PC-3 (cell line): ENCODE measurements at regions not wholly inside any gene's neighbourhood (a gene's known extent, or its start where the extent isn't known, plus 50 kb on each side); places are given as distances from the start of the nearest gene placed in this dataset.

Source experiments
- ATAC-seq: fragments of 200-7000 bp; cut with Tn5 transposase; 2 replicates; pipeline ENCODE4 v1.9.1; 2020; ENCODE audit warnings: mild to moderate bottlenecking, moderate library complexity
- BruUV-seq: library from RNA; stranded (reverse); fragments of 400-500 nt; replicated peaks from 2 replicates; lab custom pipeline; 2021; lab: Mats Ljungman, UMichigan
- CTCF ChIA-PET: fragments of 300-600 bp; sonication (Branson Sonifier 250); formaldehyde crosslinking; loops from one replicate; lab custom pipeline; 2022; ENCODE audit warnings: antibody characterized with exemption; lab: Charles Lee
- POLR2A ChIA-PET: fragments of 300-600 bp; sonication (Branson Sonifier 250); formaldehyde crosslinking; loops from one replicate; lab custom pipeline; 2022; ENCODE audit warnings: antibody characterized with exemption; ENCODE audit not compliant: unreplicated experiment; lab: Charles Lee
- DNase-seq: peaks from one replicate; pipeline ENCODE4 v3.0.0-alpha.2; 2015
- H2AFZ ChIP-seq: fragments of 300-600 bp; sonication (generic); 2 replicates; pipeline ENCODE4 v1.6.0; 2016; ENCODE audit warnings: antibody characterized with exemption, low read length
- H3F3A ChIP-seq: fragments of 300-600 bp; sonication (generic); one replicate; pipeline ENCODE4 v1.6.0; 2017; ENCODE audit warnings: antibody characterized with exemption, low read length, control low read depth, mild to moderate bottlenecking; ENCODE audit not compliant: unreplicated experiment
- H3K27ac ChIP-seq: fragments of 300-600 bp; sonication (generic); 2 replicates; pipeline ENCODE4 v1.5.1; 2016; ENCODE audit warnings: mild to moderate bottlenecking, low read length
- H3K27me3 ChIP-seq: fragments of 300-600 bp; sonication (generic); 2 replicates; pipeline ENCODE4 v1.6.1; 2016; ENCODE audit warnings: low read length, mixed read lengths
- H3K36me3 ChIP-seq: fragments of 300-600 bp; sonication (generic); 2 replicates; pipeline ENCODE4 v1.6.1; 2016; ENCODE audit warnings: low read depth, mixed run types, low read length, mixed read lengths
- H3K4me1 ChIP-seq: fragments of 300-600 bp; sonication (generic); 2 replicates; pipeline ENCODE4 v1.5.1; 2016; ENCODE audit warnings: low read length; ENCODE audit not compliant: insufficient read depth
- H3K4me2 ChIP-seq: fragments of 300-600 bp; sonication (generic); 2 replicates; pipeline ENCODE4 v1.6.0; 2016; ENCODE audit warnings: low read length
- H3K4me3 ChIP-seq: fragments of 300-600 bp; sonication (generic); 2 replicates; pipeline ENCODE4 v1.5.1; 2016; ENCODE audit warnings: mild to moderate bottlenecking, low read length, mixed read lengths
- H3K79me2 ChIP-seq: fragments of 300-600 bp; sonication (generic); 2 replicates; pipeline ENCODE4 v1.6.1; 2017; ENCODE audit warnings: low read length, mixed read lengths
- H3K9ac ChIP-seq: fragments of 300-600 bp; sonication (generic); 2 replicates; pipeline ENCODE4 v1.6.0; 2016; ENCODE audit warnings: mild to moderate bottlenecking, low read length
- H3K9me2 ChIP-seq: fragments of 300-600 bp; sonication (generic); replicated peaks from 2 replicates; pipeline ENCODE4 v1.6.1; 2016; ENCODE audit warnings: mixed run types, low read length, mixed read lengths
- H3K9me3 ChIP-seq: fragments of 300-600 bp; sonication (generic); 2 replicates; pipeline ENCODE4 v1.6.1; 2016; ENCODE audit warnings: low read length, mixed read lengths
- H4K20me1 ChIP-seq: fragments of 300-600 bp; sonication (generic); 2 replicates; pipeline ENCODE4 v1.6.1; 2016; ENCODE audit warnings: low read length, mixed read lengths
- CTCF ChIP-seq: fragments of 300-600 bp; sonication (generic); conservative IDR thresholded peaks from 2 replicates; pipeline ENCODE4 v1.5.1; 2017; ENCODE audit warnings: antibody characterized with exemption, low read depth, mild to moderate bottlenecking, low read length
- EZH2 ChIP-seq: fragments of 300-600 bp; sonication (generic); IDR thresholded peaks from one replicate; pipeline ENCODE4 v1.6.1; 2017; ENCODE audit warnings: antibody characterized with exemption, mild to moderate bottlenecking, low read length; ENCODE audit not compliant: unreplicated experiment
- EZH2phosphoT487 ChIP-seq: fragments of 300-600 bp; sonication (generic); IDR thresholded peaks from 2 replicates; pipeline ENCODE4 v1.6.1; 2018; ENCODE audit warnings: mild to moderate bottlenecking, antibody characterized with exemption, low read length, borderline replicate concordance
- intact Hi-C: fragments of 100-400 bp; cut with micrococcal nuclease; formaldehyde crosslinking; loops from 2 replicates; pipeline ENCODE4 v1.9.0; 2023

DNA sequence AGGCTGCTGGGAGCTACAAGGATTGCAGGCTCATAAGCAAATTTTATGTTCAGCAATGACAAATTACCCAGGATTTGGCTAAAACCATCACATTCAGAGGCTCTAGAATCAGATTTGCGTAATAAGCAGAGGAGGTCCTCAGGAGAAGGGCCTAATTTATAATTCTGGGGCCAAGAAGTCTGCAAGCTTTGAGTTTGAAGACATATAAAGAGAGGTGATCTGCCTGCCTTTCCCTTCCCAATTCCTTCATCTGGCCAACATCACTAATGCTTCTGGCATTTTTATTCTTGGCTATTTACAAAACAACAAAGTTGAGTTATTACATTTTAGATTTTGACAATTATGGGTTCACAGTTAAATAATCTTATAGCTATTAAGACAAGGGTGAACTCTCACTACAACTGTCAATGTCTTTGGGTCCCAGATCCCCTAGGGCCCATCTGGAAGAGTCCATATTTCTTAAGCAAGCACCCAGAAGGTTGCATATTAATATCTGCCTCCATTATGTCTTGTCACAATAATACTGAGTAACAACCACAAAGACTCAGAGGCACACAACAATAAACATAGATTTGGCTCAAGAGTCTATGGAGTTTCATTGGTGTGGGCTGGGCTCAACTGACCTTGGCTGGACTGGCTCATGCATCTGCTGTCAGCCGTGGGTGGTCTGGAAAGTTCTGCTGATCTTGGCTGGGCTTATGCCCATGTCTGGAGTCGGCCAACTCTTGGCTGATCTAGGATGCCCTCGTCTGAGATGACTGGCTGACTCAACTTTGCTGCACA lies 67.2 kb upstream of the CD82 start:
- ATAC-seq (no peak), DNase-seq (no peak)
- Histone ChIP-seq H3K4me2 (no peak overlapping the region), H3F3A (no peaks in the 10 kb centered on the region), H3K4me1 (no peaks in the 10 kb centered on the region), H2AFZ (no peak overlapping the region), H3K27me3 (peaks cover 9% of the 10 kb centered on the region; the same call in 1 of the 2 replicates), H3K79me2 (no peaks in the 10 kb centered on the region), H3K9me2 (no peaks in the 10 kb centered on the region), H3K36me3 (no peaks in the 10 kb centered on the region), H3K9ac (no peak overlapping the region), H4K20me1 (no peaks in the 10 kb centered on the region), H3K4me3 (no peak overlapping the region), H3K27ac (no peak overlapping the region), H3K9me3 (no peaks in the 10 kb centered on the region)
- POLR2A ChIA-PET, result no interaction called here
- BruUV-seq, result no TSS peak
- intact Hi-C loops, result no loop called here
- CTCF ChIA-PET, result no interaction called here
- TF ChIP-seq CTCF, result no peak
- TF ChIP-seq EZH2phosphoT487, result no peak
- TF ChIP-seq EZH2, result no peak

- intact Hi-C loops, result no loop called here
- no TSS peak for BruUV-seq
- no peak for DNase-seq
These were observed 63.0 kb upstream of the CD82 start for GRCh38 chr11:44502506-44502905.

GRCh38 chr11:44505581-44506054 lies 59.8 kb upstream of the CD82 start:
- Histone ChIP-seq H4K20me1 (no peaks in the 10 kb centered on the region), H3K27ac (no peak overlapping the region), H3K4me3 (no peak overlapping the region), H3F3A (no peaks in the 10 kb centered on the region), H2AFZ (no peak overlapping the region), H3K9ac (no peak overlapping the region), H3K4me1 (0 out of 2 replicates have a peak, but pooled peaks cover 4% of the 10 kb centered on the region), H3K36me3 (no peaks in the 10 kb centered on the region), H3K79me2 (no peaks in the 10 kb centered on the region), H3K4me2 (no peak overlapping the region), H3K9me2 (no peaks in the 10 kb centered on the region), H3K27me3 (no peaks in the 10 kb centered on the region), H3K9me3 (no peaks in the 10 kb centered on the region)
- CTCF ChIA-PET, result no interaction called here
- BruUV-seq, result no TSS peak
- no peak for TF ChIP-seq CTCF
- no peak for TF ChIP-seq EZH2phosphoT487
- TF ChIP-seq EZH2, result no peak
- intact Hi-C loops, result no loop called here
- POLR2A ChIA-PET, result no interaction called here
- DNase-seq (peak; percentile 34), ATAC-seq (peak; percentile 24; the same call in 1 of the 2 replicates)

More at GRCh38 chr11:44502506-44502905, 63.0 kb upstream of the CD82 start:
- ChIA-PET CTCF (no interaction called here), POLR2A (no interaction called here)
- Histone ChIP-seq H4K20me1 (no peaks in the 10 kb centered on the region), H3K9me3 (no peaks in the 10 kb centered on the region), H3K36me3 (no peaks in the 10 kb centered on the region), H2AFZ (no peak overlapping the region), H3K79me2 (no peaks in the 10 kb centered on the region), H3K9me2 (no peaks in the 10 kb centered on the region), H3K9ac (no peak overlapping the region), H3K27ac (no peak overlapping the region), H3K4me1 (0 out of 2 replicates have a peak, but pooled peaks cover 4% of the 10 kb centered on the region), H3K27me3 (peaks cover 6% of the 10 kb centered on the region; the same call in 1 of the 2 replicates), H3F3A (no peaks in the 10 kb centered on the region), H3K4me2 (no peak overlapping the region), H3K4me3 (no peak overlapping the region)
- no peak for TF ChIP-seq EZH2phosphoT487
- ATAC-seq, result no peak
